AG10803 (cell line): ENCODE measurements at regions not wholly inside any gene's neighbourhood (a gene's known extent, or its start where the extent isn't known, plus 50 kb on each side); places are given as distances from the start of the nearest gene placed in this dataset.

Source experiments
- DNase-seq: peaks from one replicate; pipeline ENCODE4 v3.0.0; 2010; ENCODE audit warnings: low read depth
- H3K4me3 ChIP-seq: 2 replicates; pipeline ENCODE4 v1.5.1; 2011; ENCODE audit warnings: mild to moderate bottlenecking, low read length, control low read depth
- TF ChIP-seq, protein P1 (sequence below): conservative IDR thresholded peaks from 2 replicates; pipeline ENCODE4 v1.5.1; 2011; ENCODE audit warnings: mild to moderate bottlenecking, low read length, control low read depth, inconsistent platforms

DNA sequence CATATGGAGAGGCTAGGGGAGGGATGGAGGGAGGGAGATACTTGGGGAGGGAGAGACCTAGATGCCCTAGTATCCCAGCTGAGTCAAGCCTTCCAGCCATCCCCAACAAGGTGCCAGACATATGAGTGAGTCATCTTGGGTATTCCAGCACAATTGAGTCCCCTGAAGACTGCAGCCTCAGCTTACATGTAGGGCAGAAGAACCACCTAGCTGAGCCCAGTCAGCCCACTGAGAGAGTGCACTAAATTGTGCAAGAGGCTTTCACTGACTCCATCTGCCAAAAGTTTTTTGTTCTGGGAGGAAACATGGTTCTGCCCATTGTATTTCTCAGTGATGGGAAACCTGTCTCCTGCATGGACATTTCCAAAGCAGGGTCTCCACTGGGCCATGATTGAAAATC is 76.4 kb downstream of the FOXD2 start:
- DNase-seq = no peak
- H3K4me3 ChIP-seq = no peak overlapping the region
- TF ChIP-seq, protein P1, sequence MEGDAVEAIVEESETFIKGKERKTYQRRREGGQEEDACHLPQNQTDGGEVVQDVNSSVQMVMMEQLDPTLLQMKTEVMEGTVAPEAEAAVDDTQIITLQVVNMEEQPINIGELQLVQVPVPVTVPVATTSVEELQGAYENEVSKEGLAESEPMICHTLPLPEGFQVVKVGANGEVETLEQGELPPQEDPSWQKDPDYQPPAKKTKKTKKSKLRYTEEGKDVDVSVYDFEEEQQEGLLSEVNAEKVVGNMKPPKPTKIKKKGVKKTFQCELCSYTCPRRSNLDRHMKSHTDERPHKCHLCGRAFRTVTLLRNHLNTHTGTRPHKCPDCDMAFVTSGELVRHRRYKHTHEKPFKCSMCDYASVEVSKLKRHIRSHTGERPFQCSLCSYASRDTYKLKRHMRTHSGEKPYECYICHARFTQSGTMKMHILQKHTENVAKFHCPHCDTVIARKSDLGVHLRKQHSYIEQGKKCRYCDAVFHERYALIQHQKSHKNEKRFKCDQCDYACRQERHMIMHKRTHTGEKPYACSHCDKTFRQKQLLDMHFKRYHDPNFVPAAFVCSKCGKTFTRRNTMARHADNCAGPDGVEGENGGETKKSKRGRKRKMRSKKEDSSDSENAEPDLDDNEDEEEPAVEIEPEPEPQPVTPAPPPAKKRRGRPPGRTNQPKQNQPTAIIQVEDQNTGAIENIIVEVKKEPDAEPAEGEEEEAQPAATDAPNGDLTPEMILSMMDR = no peak

DNA sequence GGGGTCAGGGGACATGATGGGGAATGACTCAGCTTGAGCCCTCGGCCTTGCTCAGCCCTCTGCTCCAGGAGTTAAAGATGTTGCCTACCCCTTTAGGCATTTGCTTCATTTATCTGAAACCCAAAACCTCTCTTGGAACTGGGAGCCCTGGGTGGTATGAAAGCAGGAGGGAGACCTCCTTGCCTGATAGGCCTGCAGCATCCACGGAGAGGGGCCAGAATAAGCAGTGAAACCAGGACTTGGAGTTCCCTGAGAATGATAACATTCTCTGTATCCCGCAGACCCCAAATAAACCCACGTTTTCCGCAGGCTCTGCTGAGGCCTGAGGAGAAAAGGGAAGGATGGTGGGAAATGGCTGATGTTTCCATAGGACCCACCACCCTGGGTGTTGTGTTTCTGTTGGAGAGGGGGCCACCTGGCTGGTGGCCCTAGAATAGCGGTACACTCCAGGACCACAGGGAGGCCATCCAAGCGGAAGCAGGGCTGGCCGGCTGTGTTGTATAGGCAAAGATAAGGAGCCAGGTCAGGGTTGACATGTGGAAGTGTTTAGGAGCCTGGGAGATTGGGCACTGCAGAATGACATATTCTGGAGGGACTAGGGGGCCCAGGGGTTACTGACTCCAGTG is 77.4 kb downstream of the FOXD2 start:
- H3K4me3 ChIP-seq = no peak overlapping the region
- DNase-seq = no peak
- TF ChIP-seq, protein P1 = no peak

DNA sequence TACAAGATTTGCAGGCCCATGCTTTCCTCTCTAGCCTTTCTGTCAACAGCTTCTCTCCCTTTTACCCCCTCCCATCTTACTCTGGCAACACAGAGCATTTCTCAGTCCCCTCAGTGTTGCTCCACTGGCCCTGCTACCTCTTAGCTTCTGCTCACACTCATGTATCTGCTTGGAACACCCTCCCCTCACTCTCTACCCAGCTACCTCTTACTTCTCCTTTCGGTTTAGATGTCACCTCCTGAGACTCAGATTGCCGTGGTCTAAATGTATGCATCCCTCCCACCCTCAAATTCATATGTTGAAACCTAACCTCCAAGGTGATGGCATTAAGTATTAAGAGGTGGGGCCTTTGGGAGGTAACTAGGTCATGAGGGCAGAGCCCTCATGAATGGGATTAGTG is 80.1 kb downstream of the FOXD2 start:
- no peak for DNase-seq
- no peak overlapping the region for H3K4me3 ChIP-seq
- TF ChIP-seq, protein P1 = no peak

DNA sequence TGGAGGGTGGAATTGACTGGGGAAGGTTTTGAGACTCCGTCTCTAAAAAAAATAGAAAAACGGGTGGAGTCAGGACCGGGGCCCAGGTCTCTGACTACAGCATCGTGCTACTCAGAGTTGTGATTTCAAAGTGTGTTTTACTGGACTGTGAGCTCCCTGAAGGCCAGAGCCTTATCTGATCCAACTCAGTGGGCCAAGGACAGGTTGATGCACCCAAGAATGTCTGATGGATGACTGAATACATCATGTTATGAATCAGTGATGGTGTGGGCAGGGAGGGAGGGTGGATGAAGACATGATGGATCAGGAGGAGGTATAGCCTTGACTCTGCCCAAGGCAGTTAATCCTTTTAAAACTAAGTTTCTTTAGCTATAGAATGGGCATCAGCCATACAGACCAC is 81.6 kb downstream of the FOXD2 start:
- TF ChIP-seq, protein P1 = no peak
- DNase-seq = no peak

DNA sequence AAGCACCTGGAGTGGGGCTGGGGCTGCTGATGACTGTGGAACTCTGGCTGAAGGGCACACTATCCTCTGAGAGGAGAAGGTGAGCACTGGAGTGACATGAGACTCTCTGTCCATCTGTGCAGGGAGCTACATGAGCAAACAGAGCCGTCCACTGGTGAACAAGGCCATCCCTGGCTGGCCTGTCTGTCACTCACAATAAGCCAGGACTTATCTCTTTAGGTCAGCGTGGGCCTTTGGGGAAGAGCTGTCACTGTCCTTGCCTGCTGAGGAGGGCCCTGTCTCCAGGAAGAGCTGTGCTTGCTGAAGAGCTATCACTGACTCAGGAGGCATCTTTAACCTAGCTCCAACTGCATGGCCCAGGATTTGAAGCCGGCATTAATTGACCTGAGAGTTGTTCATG is 82.1 kb downstream of the FOXD2 start:
- TF ChIP-seq, protein P1 = no peak
- no peak overlapping the region for H3K4me3 ChIP-seq
- DNase-seq = no peak

More for the DNA sequence above, 81.6 kb downstream of the FOXD2 start:
- H3K4me3 ChIP-seq = no peak overlapping the region

DNA sequence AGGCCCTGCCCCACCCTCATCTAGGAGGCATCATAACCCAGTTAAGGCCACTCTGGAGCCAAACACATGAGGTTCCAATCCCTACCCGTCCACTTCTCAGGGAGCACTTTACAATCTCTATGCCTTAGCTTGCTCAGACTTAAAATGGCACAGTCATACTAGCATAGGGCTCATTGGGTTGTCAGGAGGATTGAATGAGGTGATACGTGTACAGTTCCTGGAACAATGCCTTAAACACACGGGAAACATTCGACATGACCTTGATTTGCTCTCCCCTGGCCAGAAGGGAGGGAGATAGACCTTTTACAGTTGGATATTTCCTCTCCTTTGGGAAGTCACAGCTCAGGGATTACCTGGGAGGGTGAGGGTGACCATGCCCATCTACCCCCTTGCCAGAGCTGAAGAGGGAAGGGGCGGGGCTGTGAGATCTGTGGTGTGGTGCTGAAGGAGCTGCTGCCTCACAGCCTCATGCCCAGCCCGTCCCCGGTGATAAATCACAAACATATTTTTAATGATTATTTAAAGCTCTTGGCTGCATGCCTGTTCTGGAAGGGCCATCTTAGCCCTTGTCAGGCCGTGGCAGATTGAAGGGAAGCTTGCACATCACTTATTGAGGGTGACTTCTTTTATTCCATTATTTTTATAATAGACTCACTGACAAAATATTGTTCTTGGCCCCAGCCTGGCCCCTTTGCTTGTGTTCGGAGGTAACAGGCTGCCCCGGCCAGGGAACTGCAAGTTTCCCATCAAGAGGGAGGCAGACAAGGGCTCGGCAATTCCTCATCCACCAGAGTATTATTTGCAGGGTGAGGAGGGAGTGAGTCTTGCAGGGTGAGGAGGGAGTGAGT is 83.4 kb downstream of the FOXD2 start:
- TF ChIP-seq, protein P1 = no peak
- no peak for DNase-seq
- no peak overlapping the region for H3K4me3 ChIP-seq
